Astrocyte (in vitro differentiated cells and primary cell): ENCODE measurements at regions not wholly inside any gene's neighbourhood (a gene's known extent, or its start where the extent isn't known, plus 50 kb on each side); places are given as distances from the start of the nearest gene placed in this dataset.

Experiments used
- DNase-seq: peaks from one replicate; pipeline ENCODE4 v3.0.0-alpha.2; 2010; ENCODE audit warnings: low read depth
- FAIRE-seq: peaks from 2 replicates; lab custom pipeline; 2011; peaks lifted over from hg19 to GRCh38; lab: Jason Lieb, UNC
- H2AFZ ChIP-seq: 2 replicates; pipeline ENCODE4 v1.6.0; 2012; ENCODE audit warnings: low read depth, low read length, inconsistent platforms
- H3K27ac ChIP-seq: 2 replicates; pipeline ENCODE4 v1.5.1; 2011; ENCODE audit warnings: low read depth, low read length, inconsistent platforms
- H3K27me3 ChIP-seq: 2 replicates; pipeline ENCODE4 v1.6.0; 2011; ENCODE audit warnings: low read length, inconsistent platforms; ENCODE audit not compliant: insufficient read depth
- H3K36me3 ChIP-seq: 2 replicates; pipeline ENCODE4 v1.5.1; 2011; ENCODE audit warnings: low read length, inconsistent platforms; ENCODE audit not compliant: insufficient read depth
- H3K4me1 ChIP-seq: 2 replicates; pipeline ENCODE4 v1.5.1; 2011; ENCODE audit warnings: low read length, inconsistent platforms; ENCODE audit not compliant: insufficient read depth
- H3K4me2 ChIP-seq: 2 replicates; pipeline ENCODE4 v1.6.0; 2012; ENCODE audit warnings: low read length, inconsistent platforms
- H3K4me3 ChIP-seq: 2 replicates; pipeline ENCODE4 v1.5.1; 2011; ENCODE audit warnings: low read depth, mild to moderate bottlenecking, low read length, inconsistent platforms; ENCODE audit not compliant: insufficient read depth
- H3K79me2 ChIP-seq: 2 replicates; pipeline ENCODE4 v1.6.0; 2012; ENCODE audit warnings: mild to moderate bottlenecking, low read length, inconsistent platforms; ENCODE audit not compliant: insufficient read depth
- H3K9ac ChIP-seq: 2 replicates; pipeline ENCODE4 v1.6.0; 2012; ENCODE audit warnings: mild to moderate bottlenecking, low read length, inconsistent platforms
- H3K9me3 ChIP-seq: 2 replicates; pipeline ENCODE4 v1.5.1; 2012; ENCODE audit warnings: low read depth, mild to moderate bottlenecking, low read length, inconsistent platforms; ENCODE audit not compliant: insufficient read depth
- H4K20me1 ChIP-seq: 2 replicates; pipeline ENCODE4 v1.6.0; 2012; ENCODE audit warnings: low read length, inconsistent platforms; ENCODE audit not compliant: insufficient read depth
- H3K27ac Mint-ChIP-seq: one replicate; pipeline ENCODE4 v1.8.0; 2021; ENCODE audit warnings: mild to moderate bottlenecking, mixed read lengths; ENCODE audit not compliant: unreplicated experiment
- H3K27me3 Mint-ChIP-seq: one replicate; pipeline ENCODE4 v1.8.0; 2021; ENCODE audit warnings: low read depth, mixed read lengths; ENCODE audit not compliant: unreplicated experiment
- H3K36me3 Mint-ChIP-seq: one replicate; pipeline ENCODE4 v1.8.0; 2021; ENCODE audit warnings: low read depth, mixed read lengths; ENCODE audit not compliant: unreplicated experiment
- H3K4me1 Mint-ChIP-seq: one replicate; pipeline ENCODE4 v1.8.0; 2021; ENCODE audit warnings: low read depth, mixed read lengths; ENCODE audit not compliant: unreplicated experiment
- H3K4me3 Mint-ChIP-seq: one replicate; pipeline ENCODE4 v1.8.0; 2021; ENCODE audit warnings: mild to moderate bottlenecking, moderate library complexity, mixed read lengths; ENCODE audit not compliant: unreplicated experiment
- H3K9me3 Mint-ChIP-seq: one replicate; pipeline ENCODE4 v1.8.0; 2021; ENCODE audit warnings: mild to moderate bottlenecking, mixed read lengths; ENCODE audit not compliant: unreplicated experiment
- EZH2 ChIP-seq: IDR thresholded peaks from 2 replicates; pipeline ENCODE4 v1.6.1; 2012; ENCODE audit warnings: mild to moderate bottlenecking, low read length, inconsistent platforms; ENCODE audit not compliant: insufficient read depth
- TF ChIP-seq, protein P1 (sequence below): IDR thresholded peaks from 2 replicates; pipeline ENCODE4 v1.5.1; 2011; ENCODE audit warnings: low read depth, mild to moderate bottlenecking, inconsistent platforms, low read length, moderate library complexity; ENCODE audit not compliant: insufficient read depth

DNA sequence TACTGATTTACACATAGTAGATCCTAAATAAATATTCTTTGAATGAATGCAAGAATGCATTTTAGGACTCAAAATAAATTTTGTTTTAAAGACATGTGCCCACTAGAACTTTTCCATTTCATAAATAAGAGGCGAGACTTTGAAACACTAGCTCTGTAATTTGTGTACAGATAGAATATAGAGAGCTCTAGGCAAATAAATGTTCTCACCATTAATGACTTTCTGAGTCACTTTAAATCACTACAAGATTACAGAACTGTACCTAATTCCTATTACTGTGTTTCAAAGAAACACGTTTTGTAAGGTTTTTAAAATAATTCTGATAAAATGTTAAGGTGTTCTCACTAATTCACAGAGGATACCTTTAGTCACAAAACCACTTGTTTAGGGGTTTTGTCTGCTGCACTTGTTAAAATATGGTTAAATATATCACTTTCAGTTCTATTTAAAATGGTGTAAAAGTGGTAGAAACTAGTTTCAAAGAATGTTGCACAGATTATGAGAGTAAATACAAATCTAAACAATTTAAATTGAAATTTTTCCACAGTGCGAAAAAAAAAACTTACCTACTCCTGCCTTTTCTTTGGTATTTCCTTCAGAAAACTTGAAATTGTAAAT lies 158.7 kb upstream of the ZC3H15 start:
- H3K4me3 ChIP-seq, result no peak overlapping the region
- Mint-ChIP-seq H3K27ac (no peak overlapping the region), H3K36me3 (no peaks in the 10 kb centered on the region), H3K4me3 (no peak overlapping the region), H3K4me1 (peaks cover 1% of the 10 kb centered on the region), H3K9me3 (no peaks in the 10 kb centered on the region), H3K27me3 (no peaks in the 10 kb centered on the region)
- TF ChIP-seq EZH2, result no peak
- TF ChIP-seq, protein P1, sequence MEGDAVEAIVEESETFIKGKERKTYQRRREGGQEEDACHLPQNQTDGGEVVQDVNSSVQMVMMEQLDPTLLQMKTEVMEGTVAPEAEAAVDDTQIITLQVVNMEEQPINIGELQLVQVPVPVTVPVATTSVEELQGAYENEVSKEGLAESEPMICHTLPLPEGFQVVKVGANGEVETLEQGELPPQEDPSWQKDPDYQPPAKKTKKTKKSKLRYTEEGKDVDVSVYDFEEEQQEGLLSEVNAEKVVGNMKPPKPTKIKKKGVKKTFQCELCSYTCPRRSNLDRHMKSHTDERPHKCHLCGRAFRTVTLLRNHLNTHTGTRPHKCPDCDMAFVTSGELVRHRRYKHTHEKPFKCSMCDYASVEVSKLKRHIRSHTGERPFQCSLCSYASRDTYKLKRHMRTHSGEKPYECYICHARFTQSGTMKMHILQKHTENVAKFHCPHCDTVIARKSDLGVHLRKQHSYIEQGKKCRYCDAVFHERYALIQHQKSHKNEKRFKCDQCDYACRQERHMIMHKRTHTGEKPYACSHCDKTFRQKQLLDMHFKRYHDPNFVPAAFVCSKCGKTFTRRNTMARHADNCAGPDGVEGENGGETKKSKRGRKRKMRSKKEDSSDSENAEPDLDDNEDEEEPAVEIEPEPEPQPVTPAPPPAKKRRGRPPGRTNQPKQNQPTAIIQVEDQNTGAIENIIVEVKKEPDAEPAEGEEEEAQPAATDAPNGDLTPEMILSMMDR, result no peak
- no peaks in the 10 kb centered on the region for H4K20me1 ChIP-seq
- no peak overlapping the region for H3K27ac ChIP-seq
- no peak overlapping the region for H3K9ac ChIP-seq
- FAIRE-seq (no peak), DNase-seq (no peak)
- no peaks in the 10 kb centered on the region for H3K9me3 ChIP-seq
- H3K27me3 ChIP-seq, result no peaks in the 10 kb centered on the region
- H3K4me1 ChIP-seq, result no peaks in the 10 kb centered on the region
- H3K79me2 ChIP-seq, result no peaks in the 10 kb centered on the region
- H2AFZ ChIP-seq, result no peak overlapping the region
- H3K36me3 ChIP-seq, result no peaks in the 10 kb centered on the region
- H3K4me2 ChIP-seq, result no peak overlapping the region

DNA sequence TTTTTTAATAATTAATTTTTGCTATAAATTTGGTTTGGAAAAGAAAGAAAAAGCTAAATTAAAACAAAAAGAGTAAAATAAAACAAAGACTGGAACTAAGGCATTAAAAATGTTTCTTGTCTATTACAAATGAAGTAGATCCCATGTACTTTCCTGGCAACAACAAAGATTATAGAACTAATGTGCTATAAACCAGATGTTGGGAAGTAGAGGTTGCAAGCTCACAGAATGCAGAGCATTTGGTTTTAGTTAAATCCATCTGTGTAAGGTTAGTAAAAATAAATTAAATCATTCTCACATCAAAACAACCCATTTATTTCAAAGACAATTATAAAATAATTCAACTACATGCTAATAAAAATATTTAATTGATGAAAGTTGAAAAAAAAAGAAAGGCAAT lies 157.2 kb upstream of the ZC3H15 start:
- no peaks in the 10 kb centered on the region for H4K20me1 ChIP-seq
- no peak for FAIRE-seq
- no peaks in the 10 kb centered on the region for H3K36me3 ChIP-seq
- no peak overlapping the region for H3K9ac ChIP-seq
- peaks cover 1% of the 10 kb centered on the region for H3K4me1 Mint-ChIP-seq
- H3K79me2 ChIP-seq, result no peaks in the 10 kb centered on the region
- H3K4me3 Mint-ChIP-seq, result no peak overlapping the region
- H3K27ac Mint-ChIP-seq, result no peak overlapping the region
- no peak overlapping the region for H2AFZ ChIP-seq
- H3K4me1 ChIP-seq, result no peaks in the 10 kb centered on the region
- no peak overlapping the region for H3K27ac ChIP-seq
- H3K9me3 ChIP-seq, result no peaks in the 10 kb centered on the region
- no peaks in the 10 kb centered on the region for H3K9me3 Mint-ChIP-seq
- H3K4me2 ChIP-seq, result no peak overlapping the region
- no peaks in the 10 kb centered on the region for H3K36me3 Mint-ChIP-seq
- TF ChIP-seq EZH2, result no peak
- no peak for DNase-seq
- H3K27me3 Mint-ChIP-seq, result no peaks in the 10 kb centered on the region
- no peak overlapping the region for H3K4me3 ChIP-seq
- no peaks in the 10 kb centered on the region for H3K27me3 ChIP-seq

DNA sequence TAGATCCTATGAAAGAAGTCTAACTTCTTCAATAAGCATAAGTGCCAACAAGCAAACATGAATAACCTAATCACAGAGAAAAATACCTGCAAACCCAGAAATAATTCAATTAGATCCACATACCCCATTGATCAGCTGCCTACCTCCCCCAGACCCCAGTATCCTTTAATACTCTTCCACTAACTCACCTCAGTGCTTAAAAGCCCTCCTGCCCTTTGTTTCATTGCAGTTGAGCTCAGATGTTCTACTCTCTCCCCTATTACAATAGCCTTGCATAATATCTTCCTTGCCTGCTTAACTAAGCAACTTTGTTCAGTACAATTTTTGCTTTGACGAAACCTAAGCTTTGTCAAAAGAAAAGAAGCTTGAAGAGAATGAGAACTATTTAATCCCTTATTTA lies 156.0 kb upstream of the ZC3H15 start:
- H3K27ac Mint-ChIP-seq, result no peak overlapping the region
- Histone ChIP-seq H3K4me1 (no peaks in the 10 kb centered on the region), H3K36me3 (no peaks in the 10 kb centered on the region), H4K20me1 (no peaks in the 10 kb centered on the region), H3K9me3 (no peaks in the 10 kb centered on the region), H3K4me2 (no peak overlapping the region), H3K9ac (no peak overlapping the region), H3K79me2 (no peaks in the 10 kb centered on the region), H3K27ac (no peak overlapping the region), H3K4me3 (no peak overlapping the region), H3K27me3 (no peaks in the 10 kb centered on the region), H2AFZ (no peak overlapping the region)
- FAIRE-seq (no peak), DNase-seq (no peak)
- H3K36me3 Mint-ChIP-seq, result no peaks in the 10 kb centered on the region
- H3K4me1 Mint-ChIP-seq, result peaks cover 1% of the 10 kb centered on the region
- no peak overlapping the region for H3K4me3 Mint-ChIP-seq
- no peak for TF ChIP-seq EZH2
- TF ChIP-seq, protein P1, result no peak
- no peaks in the 10 kb centered on the region for H3K27me3 Mint-ChIP-seq
- H3K9me3 Mint-ChIP-seq, result no peaks in the 10 kb centered on the region
